ENCODE measurements at regions not wholly inside any gene's neighbourhood (a gene's known extent, or its start where the extent isn't known, plus 50 kb on each side); places are given as distances from the start of the nearest gene placed in this dataset.

- no peaks in the 10 kb centered on the region for H3K4me1 Mint-ChIP-seq (ENCODE audit: low read depth)
- no peaks in the 10 kb centered on the region for H3K36me3 Mint-ChIP-seq (ENCODE audit: low read depth)
- H3K27ac Mint-ChIP-seq = no peak overlapping the region
- no peaks in the 10 kb centered on the region for H3K9me3 Mint-ChIP-seq
- no peak overlapping the region for H3K4me3 Mint-ChIP-seq
- H3K27me3 Mint-ChIP-seq (ENCODE audit: low read depth) = no peaks in the 10 kb centered on the region
Measured at GRCh38 chr1:83762416-83762815, 236.5 kb downstream of the TTLL7 start.

- H3K36me3 Mint-ChIP-seq (ENCODE audit: low read depth) = no peaks in the 10 kb centered on the region
- no peaks in the 10 kb centered on the region for H3K9me3 Mint-ChIP-seq
- no peaks in the 10 kb centered on the region for H3K4me1 Mint-ChIP-seq (ENCODE audit: low read depth)
- no peaks in the 10 kb centered on the region for H3K27me3 Mint-ChIP-seq (ENCODE audit: low read depth)
- H3K27ac Mint-ChIP-seq = no peak overlapping the region
- H3K4me3 Mint-ChIP-seq = no peak overlapping the region
Measured at GRCh38 chr1:83762039-83762365, 236.9 kb downstream of the TTLL7 start.

GRCh38 chr1:83761167-83762038 lies 237.5 kb downstream of the TTLL7 start:
- Mint-ChIP-seq H3K4me3 (no peak overlapping the region), H3K27ac (no peak overlapping the region), H3K4me1 (ENCODE audit: low read depth) (no peaks in the 10 kb centered on the region), H3K9me3 (no peaks in the 10 kb centered on the region), H3K36me3 (ENCODE audit: low read depth) (no peaks in the 10 kb centered on the region), H3K27me3 (ENCODE audit: low read depth) (no peaks in the 10 kb centered on the region)

- Mint-ChIP-seq H3K4me3 (no peak overlapping the region), H3K36me3 (ENCODE audit: low read depth) (no peaks in the 10 kb centered on the region), H3K27ac (no peak overlapping the region), H3K4me1 (ENCODE audit: low read depth) (no peaks in the 10 kb centered on the region), H3K9me3 (no peaks in the 10 kb centered on the region), H3K27me3 (ENCODE audit: low read depth) (no peaks in the 10 kb centered on the region)
Measured at GRCh38 chr1:83760226-83761021, 238.5 kb downstream of the TTLL7 start.

- no peaks in the 10 kb centered on the region for H3K9me3 Mint-ChIP-seq
- H3K27me3 Mint-ChIP-seq (ENCODE audit: low read depth) = no peaks in the 10 kb centered on the region
Measured at GRCh38 chr1:83756984-83757717, 241.8 kb downstream of the TTLL7 start.

GRCh38 chr1:83751602-83752001 lies 247.3 kb downstream of the TTLL7 start:
- no peak overlapping the region for H3K27ac Mint-ChIP-seq

More at GRCh38 chr1:83756984-83757717, 241.8 kb downstream of the TTLL7 start:
- no peaks in the 10 kb centered on the region for H3K4me1 Mint-ChIP-seq (ENCODE audit: low read depth)
- no peak overlapping the region for H3K4me3 Mint-ChIP-seq
- peaks cover 3% of the 10 kb centered on the region for H3K36me3 Mint-ChIP-seq (ENCODE audit: low read depth)
- no peak overlapping the region for H3K27ac Mint-ChIP-seq

GRCh38 chr1:83750201-83750600 lies 248.7 kb downstream of the TTLL7 start:
- Mint-ChIP-seq H3K36me3 (ENCODE audit: low read depth) (peaks cover 3% of the 10 kb centered on the region), H3K4me1 (ENCODE audit: low read depth) (no peaks in the 10 kb centered on the region), H3K4me3 (no peak overlapping the region), H3K27ac (no peak overlapping the region), H3K27me3 (ENCODE audit: low read depth) (peaks cover 3% of the 10 kb centered on the region), H3K9me3 (no peaks in the 10 kb centered on the region)

More at GRCh38 chr1:83751602-83752001, 247.3 kb downstream of the TTLL7 start:
- peaks cover 3% of the 10 kb centered on the region for H3K36me3 Mint-ChIP-seq (ENCODE audit: low read depth)
- H3K9me3 Mint-ChIP-seq = no peaks in the 10 kb centered on the region
- no peak overlapping the region for H3K4me3 Mint-ChIP-seq
- H3K27me3 Mint-ChIP-seq (ENCODE audit: low read depth) = peaks cover 3% of the 10 kb centered on the region
- no peaks in the 10 kb centered on the region for H3K4me1 Mint-ChIP-seq (ENCODE audit: low read depth)

GRCh38 chr1:83747853-83748482 lies 251.0 kb downstream of the TTLL7 start:
- Mint-ChIP-seq H3K4me3 (no peak overlapping the region), H3K27me3 (ENCODE audit: low read depth) (peaks cover 3% of the 10 kb centered on the region), H3K4me1 (ENCODE audit: low read depth) (no peaks in the 10 kb centered on the region), H3K9me3 (no peaks in the 10 kb centered on the region), H3K36me3 (ENCODE audit: low read depth) (no peaks in the 10 kb centered on the region), H3K27ac (no peak overlapping the region)

- Mint-ChIP-seq H3K27ac (no peak overlapping the region), H3K9me3 (no peaks in the 10 kb centered on the region), H3K4me1 (ENCODE audit: low read depth) (no peaks in the 10 kb centered on the region), H3K27me3 (ENCODE audit: low read depth) (peaks cover 3% of the 10 kb centered on the region), H3K4me3 (no peak overlapping the region), H3K36me3 (ENCODE audit: low read depth) (no peaks in the 10 kb centered on the region)
Measured at GRCh38 chr1:83746234-83746633, 252.7 kb downstream of the TTLL7 start.

GRCh38 chr1:83742446-83742845 lies 256.5 kb downstream of the TTLL7 start:
- H3K9me3 Mint-ChIP-seq = no peaks in the 10 kb centered on the region
- H3K27me3 Mint-ChIP-seq (ENCODE audit: low read depth) = no peaks in the 10 kb centered on the region
- no peak overlapping the region for H3K27ac Mint-ChIP-seq
- no peaks in the 10 kb centered on the region for H3K36me3 Mint-ChIP-seq (ENCODE audit: low read depth)
- H3K4me3 Mint-ChIP-seq = no peak overlapping the region
- H3K4me1 Mint-ChIP-seq (ENCODE audit: low read depth) = no peaks in the 10 kb centered on the region

- Mint-ChIP-seq H3K36me3 (ENCODE audit: low read depth) (no peaks in the 10 kb centered on the region), H3K27ac (no peak overlapping the region), H3K27me3 (ENCODE audit: low read depth) (no peaks in the 10 kb centered on the region), H3K9me3 (no peaks in the 10 kb centered on the region), H3K4me1 (ENCODE audit: low read depth) (no peaks in the 10 kb centered on the region), H3K4me3 (no peak overlapping the region)
Measured at GRCh38 chr1:83741770-83742169, 257.2 kb downstream of the TTLL7 start.

- Mint-ChIP-seq H3K27me3 (ENCODE audit: low read depth) (no peaks in the 10 kb centered on the region), H3K36me3 (ENCODE audit: low read depth) (no peaks in the 10 kb centered on the region), H3K4me1 (ENCODE audit: low read depth) (no peaks in the 10 kb centered on the region), H3K4me3 (no peak overlapping the region), H3K27ac (no peak overlapping the region), H3K9me3 (no peaks in the 10 kb centered on the region)
Measured at GRCh38 chr1:83741348-83741747, 257.6 kb downstream of the TTLL7 start.

GRCh38 chr1:83735526-83735925 lies 263.4 kb downstream of the TTLL7 start:
- Mint-ChIP-seq H3K27me3 (ENCODE audit: low read depth) (no peaks in the 10 kb centered on the region), H3K9me3 (no peaks in the 10 kb centered on the region), H3K36me3 (ENCODE audit: low read depth) (no peaks in the 10 kb centered on the region), H3K27ac (no peak overlapping the region), H3K4me3 (no peak overlapping the region), H3K4me1 (ENCODE audit: low read depth) (no peaks in the 10 kb centered on the region)

GRCh38 chr1:83734420-83734819 lies 264.5 kb downstream of the TTLL7 start:
- no peak overlapping the region for H3K4me3 Mint-ChIP-seq
- H3K4me1 Mint-ChIP-seq (ENCODE audit: low read depth) = no peaks in the 10 kb centered on the region
- H3K27me3 Mint-ChIP-seq (ENCODE audit: low read depth) = no peaks in the 10 kb centered on the region
- no peaks in the 10 kb centered on the region for H3K9me3 Mint-ChIP-seq
- no peak overlapping the region for H3K27ac Mint-ChIP-seq
- no peaks in the 10 kb centered on the region for H3K36me3 Mint-ChIP-seq (ENCODE audit: low read depth)

Data from T-helper 1 cell treated with Interleukin-12 subunit alpha and Interleukin-12 subunit beta and Interleukin-4 antibody, amounts not matched to agents 30 μg/mL and 1 μg/mL, for 36 hours (primary cell).